ENCODE measurements at regions not wholly inside any gene's neighbourhood (a gene's known extent, or its start where the extent isn't known, plus 50 kb on each side); places are given as distances from the start of the nearest gene placed in this dataset.

DNA sequence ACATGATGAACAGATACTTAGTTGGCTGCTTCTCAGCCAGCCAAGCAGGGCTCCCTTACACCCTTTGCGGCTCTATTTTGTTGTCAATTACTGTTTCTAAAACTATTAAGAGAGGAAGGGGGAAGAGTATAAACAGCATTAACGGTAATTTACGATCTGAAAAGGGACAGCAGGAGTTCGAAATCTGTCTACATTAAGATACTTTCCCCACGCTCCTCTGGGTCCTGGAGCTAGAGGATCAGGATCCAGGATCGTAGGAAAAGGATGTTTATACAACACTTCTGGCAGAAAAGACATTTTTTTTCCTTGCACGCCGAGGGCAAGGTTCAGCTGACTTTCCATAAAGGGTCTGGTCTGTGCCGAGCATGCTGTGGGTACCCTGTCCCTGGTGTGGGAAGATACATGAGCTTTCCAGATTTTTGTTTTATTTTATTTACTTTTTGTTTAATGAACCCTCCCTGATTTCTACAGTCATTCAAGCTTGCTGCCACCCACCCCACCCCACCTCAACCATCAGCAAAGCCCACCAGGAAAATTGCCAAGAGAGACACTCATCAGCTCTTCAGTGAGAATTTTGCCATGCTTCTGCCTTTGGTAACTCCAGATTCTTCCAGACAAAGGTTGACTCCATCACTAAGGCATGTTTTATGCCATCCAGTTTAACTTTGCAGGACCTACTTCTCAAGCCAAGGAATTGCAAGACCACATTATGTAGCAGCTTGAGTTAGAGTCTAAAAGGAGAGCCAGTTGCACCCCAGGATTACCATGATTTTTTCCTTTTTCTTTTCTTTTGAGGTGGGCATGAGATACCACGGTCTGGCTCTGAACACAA, 188.1 kb downstream of the QDPR start:
- no peak for DNase-seq
- peaks cover 0 to 4% (median 0%) of the 10 kb centered on the region in 11 donors for H3K9me3 ChIP-seq
- intact Hi-C loops (cut with DNase I) = loop anchor here (1.0 to 10.0 kb wide), 19 partner anchors 149 to 1033 kb away; no protein-coding TSS in a partner anchor
- H3K4me3 ChIP-seq = peak overlapping the region in 3 of 10 donors; percentile 4 to 16 (median 11)
- TF ChIP-seq, protein P1, sequence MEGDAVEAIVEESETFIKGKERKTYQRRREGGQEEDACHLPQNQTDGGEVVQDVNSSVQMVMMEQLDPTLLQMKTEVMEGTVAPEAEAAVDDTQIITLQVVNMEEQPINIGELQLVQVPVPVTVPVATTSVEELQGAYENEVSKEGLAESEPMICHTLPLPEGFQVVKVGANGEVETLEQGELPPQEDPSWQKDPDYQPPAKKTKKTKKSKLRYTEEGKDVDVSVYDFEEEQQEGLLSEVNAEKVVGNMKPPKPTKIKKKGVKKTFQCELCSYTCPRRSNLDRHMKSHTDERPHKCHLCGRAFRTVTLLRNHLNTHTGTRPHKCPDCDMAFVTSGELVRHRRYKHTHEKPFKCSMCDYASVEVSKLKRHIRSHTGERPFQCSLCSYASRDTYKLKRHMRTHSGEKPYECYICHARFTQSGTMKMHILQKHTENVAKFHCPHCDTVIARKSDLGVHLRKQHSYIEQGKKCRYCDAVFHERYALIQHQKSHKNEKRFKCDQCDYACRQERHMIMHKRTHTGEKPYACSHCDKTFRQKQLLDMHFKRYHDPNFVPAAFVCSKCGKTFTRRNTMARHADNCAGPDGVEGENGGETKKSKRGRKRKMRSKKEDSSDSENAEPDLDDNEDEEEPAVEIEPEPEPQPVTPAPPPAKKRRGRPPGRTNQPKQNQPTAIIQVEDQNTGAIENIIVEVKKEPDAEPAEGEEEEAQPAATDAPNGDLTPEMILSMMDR (IDR thresholded peaks at IDR 0.05) = no peak
- 41 to 55% methylated on average over 10 of the region's 10 CpGs for WGBS, 2 donors
- ATAC-seq = peak in 7 of 8 donors; percentile 13 to 67 (median 50)
- H3K27ac ChIP-seq = peak overlapping the region in 2 of 10 donors; percentile 16 to 24
- H3K27me3 ChIP-seq = no peaks in the 10 kb centered on the region
- peaks cover 0 to 18% (median 10%) of the 10 kb centered on the region in 9 donors for H3K4me1 ChIP-seq
- H3K36me3 ChIP-seq = no peaks in the 10 kb centered on the region

DNA sequence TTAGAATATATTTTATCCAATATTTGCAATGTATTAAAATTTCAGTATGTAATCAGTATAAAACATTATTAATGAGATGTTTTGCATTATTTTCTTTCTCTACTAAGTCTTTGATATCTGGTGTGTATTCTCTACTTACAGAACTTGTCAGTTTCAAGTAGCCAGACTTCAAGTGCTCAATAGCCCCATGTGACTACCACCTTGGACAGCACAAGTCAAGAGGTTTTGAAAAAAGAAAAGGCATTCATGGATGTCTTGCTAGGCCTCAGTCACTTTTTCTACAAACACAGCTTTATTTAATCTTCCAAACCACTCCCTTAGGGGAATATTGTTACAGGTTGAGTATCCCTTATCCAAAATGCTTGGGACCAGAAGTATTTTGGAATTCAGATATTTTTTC, 189.4 kb downstream of the QDPR start:
- no peak for DNase-seq
- intact Hi-C loops (cut with DNase I) = loop anchor here (2.0 to 10.0 kb wide), 15 partner anchors 148 to 1030 kb away; no protein-coding TSS in a partner anchor
- Histone ChIP-seq H3K27ac (no peak overlapping the region), H3K4me1 (peaks cover 0 to 16% (median 10%) of the 10 kb centered on the region in 9 donors), H3K27me3 (no peaks in the 10 kb centered on the region), H3K9me3 (peaks cover 0 to 4% (median 0%) of the 10 kb centered on the region in 11 donors), H3K36me3 (no peaks in the 10 kb centered on the region), H3K4me3 (no peak overlapping the region)
- no peak for ATAC-seq
- TF ChIP-seq, protein P1 (IDR thresholded peaks at IDR 0.05) = no peak

DNA sequence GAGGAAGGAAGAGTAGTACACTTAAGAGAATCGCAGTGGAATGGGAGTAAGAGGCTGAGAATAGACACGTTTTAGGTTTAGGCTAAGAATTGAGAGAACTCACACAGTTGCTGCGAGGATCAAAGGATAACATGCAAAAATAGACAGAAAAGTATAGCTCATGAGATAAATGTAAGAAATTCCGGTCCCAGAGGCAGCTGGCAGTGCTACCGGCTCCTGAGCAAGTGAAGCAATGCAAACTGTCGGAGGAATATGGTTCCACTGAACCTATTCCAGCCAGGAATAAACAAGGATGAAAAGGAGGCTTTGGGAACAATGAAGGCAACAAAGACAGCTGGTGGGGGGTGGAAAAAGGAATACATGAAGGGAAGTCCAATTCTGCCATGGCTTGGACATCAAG, 191.8 kb downstream of the QDPR start:
- H3K27ac ChIP-seq = no peak overlapping the region
- peaks cover 0 to 4% (median 0%) of the 10 kb centered on the region in 11 donors for H3K9me3 ChIP-seq
- TF ChIP-seq, protein P1 (IDR thresholded peaks at IDR 0.05) = no peak
- intact Hi-C loops (cut with DNase I) = loop anchor here (5.0 to 10.0 kb wide), 14 partner anchors 145 to 1028 kb away; no protein-coding TSS in a partner anchor
- H3K36me3 ChIP-seq = no peaks in the 10 kb centered on the region
- no peaks in the 10 kb centered on the region for H3K27me3 ChIP-seq
- H3K4me1 ChIP-seq = peaks cover 0 to 16% (median 10%) of the 10 kb centered on the region in 9 donors
- ATAC-seq (no peak), DNase-seq (no peak)
- 86 to 90% methylated on average over 6 of the region's 6 CpGs for WGBS, 2 donors
- H3K4me3 ChIP-seq = no peak overlapping the region

DNA sequence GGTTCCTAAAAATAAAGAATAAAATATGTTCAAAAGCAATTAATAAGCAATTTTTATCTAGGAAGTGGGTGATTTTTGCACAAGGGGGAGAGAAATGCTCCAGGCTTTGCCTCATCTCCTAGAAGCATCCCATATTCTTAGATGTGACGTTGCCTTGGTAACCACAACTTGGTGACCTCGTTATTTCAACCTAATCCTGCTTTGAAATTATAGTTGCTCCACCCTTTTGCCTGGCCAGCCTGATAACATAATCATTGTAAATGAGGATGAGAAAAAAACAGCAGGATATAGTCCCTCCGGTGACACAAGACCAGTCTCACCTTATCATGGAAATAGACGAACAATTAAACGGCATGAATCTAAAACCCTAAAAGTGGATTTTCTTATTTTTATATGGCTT, 194.4 kb downstream of the QDPR start:
- no peak for DNase-seq
- Histone ChIP-seq H3K4me1 (no peaks in the 10 kb centered on the region), H3K9me3 (peaks cover 0 to 4% (median 0%) of the 10 kb centered on the region in 11 donors), H3K4me3 (no peak overlapping the region), H3K36me3 (no peaks in the 10 kb centered on the region), H3K27me3 (no peaks in the 10 kb centered on the region), H3K27ac (no peak overlapping the region)
- intact Hi-C loops (cut with DNase I) = loop anchor here in 1 of 10 donors (10.0 kb wide), 1 partner anchor 83 kb away; no protein-coding TSS in a partner anchor
- 60% methylated on average over 5 of the region's 5 CpGs for WGBS, 2 donors
- ATAC-seq = no peak
- TF ChIP-seq, protein P1 (IDR thresholded peaks at IDR 0.05) = no peak

Measured in heart right ventricle (tissue), 16 donors.